ENCODE measurements at regions not wholly inside any gene's neighbourhood (a gene's known extent, or its start where the extent isn't known, plus 50 kb on each side); places are given as distances from the start of the nearest gene placed in this dataset.

DNA sequence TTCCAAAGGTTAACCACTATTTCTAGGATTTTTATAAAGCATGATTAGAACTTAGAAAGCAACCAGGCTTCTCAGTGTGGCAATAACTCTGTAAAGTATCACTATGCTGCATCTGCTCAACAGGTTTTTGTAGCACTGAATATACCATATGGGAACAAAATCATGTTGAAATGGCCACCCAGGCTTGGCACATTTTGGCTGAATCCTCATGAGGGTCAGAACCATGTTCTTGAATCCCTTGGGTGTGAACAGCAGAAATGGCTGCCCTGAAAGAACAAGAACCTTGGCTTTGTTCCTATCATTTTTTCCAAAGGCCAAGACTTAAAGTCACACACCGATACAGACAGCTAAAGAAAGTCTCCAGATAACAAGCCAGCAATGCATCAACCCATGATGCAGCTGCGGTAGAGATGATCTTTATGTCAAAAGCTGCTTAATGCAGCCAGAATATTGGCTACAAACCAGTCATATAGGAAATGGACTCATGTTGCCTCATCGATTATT is 283.0 kb upstream of the NOX3 start:
- TF ChIP-seq EZH2 (IDR thresholded peaks at IDR 0.05; ENCODE audit: insufficient read depth, poor library complexity, severe bottlenecking) (no peak), EZH2phosphoT487 (IDR thresholded peaks at IDR 0.05; ENCODE audit: insufficient read depth, low read depth) (no peak)

All from GM23248 (cell line).